Stimulated activated CD8-positive, alpha-beta memory T cell treated with anti-CD3 and anti-CD28 coated beads, Interleukin-15, amount 100 ng/mL, for 24 hours (primary cell): ENCODE measurements at regions not wholly inside any gene's neighbourhood (a gene's known extent, or its start where the extent isn't known, plus 50 kb on each side); places are given as distances from the start of the nearest gene placed in this dataset.
"Not testable (repeated sequence)": the region's sequence is repeated elsewhere in the genome, so short reads cannot be mapped to it uniquely, and the experiment has no call there.

ENCODE experiments used
- DNase-seq: peaks from one replicate; pipeline ENCODE4 v3.0.0-alpha.2; 2020; ENCODE audit warnings: low read depth

DNA sequence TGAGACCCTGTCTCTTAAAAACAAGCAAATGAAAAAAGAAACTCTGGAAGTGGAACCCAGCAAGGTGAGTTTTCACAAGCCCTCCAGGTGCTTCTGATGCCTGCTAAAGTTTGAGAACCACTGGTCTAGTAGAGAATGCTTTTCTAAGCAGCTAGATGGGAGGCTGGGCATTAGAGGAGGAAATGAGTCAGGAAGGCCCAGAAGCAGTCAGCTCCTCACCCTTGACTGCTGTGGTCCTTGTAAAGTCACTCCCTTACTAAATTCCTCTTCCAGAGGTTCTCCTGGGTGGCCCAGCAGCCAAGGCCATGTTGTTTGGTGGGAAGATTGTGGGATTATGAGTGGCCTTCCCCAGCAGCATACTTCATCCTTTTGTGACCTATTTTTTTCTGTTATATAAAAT, 52.0 kb upstream of the FYN start:
- DNase-seq, result no peak

DNA sequence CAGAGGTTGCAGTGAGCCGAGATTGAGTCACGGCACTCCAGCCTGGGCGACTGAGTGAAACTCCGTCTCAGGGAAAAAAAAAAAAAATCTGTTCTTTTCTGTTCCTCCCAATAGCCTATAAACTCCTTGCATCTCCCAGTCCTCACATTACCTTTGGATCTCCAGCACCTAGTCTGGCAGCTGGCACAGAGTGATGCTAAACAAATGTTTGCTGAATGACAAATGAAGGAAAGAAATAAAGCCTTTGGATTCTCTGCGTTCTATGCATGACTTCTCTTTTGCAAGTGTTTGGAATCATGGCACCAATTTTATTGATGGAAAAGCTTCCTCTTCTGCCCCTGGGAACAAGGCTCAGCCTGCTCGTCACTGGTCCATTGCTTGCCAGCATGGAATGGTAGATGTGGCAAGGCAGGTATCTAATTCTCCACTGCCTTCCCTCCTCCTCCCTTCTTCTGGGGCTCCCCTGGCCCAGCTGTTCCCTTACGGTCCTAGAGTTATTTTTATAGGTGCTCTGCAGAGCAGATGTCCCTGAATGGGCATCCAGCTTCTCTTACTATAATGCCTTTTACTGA, 53.6 kb upstream of the FYN start:
- DNase-seq, result no peak

DNA sequence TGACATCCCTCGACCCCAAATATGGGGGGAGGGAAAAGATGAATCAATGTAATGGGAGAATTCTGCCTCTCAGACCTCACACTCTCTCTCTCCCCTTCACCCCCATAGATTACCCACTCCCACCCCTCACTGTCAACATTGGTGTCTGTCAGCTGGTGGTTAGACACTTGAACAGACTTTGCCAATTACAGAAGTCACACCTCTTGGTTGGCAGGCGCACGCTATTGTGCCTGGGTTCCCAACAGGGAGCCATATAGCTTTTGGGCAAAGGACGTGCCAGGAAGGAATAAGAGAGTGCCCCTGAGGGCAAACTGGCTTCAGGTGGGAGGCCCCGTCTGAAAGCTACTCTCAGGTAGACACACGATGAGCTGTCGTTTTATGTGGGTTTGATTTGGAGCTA, 54.1 kb upstream of the FYN start:
- DNase-seq, result no peak

DNA sequence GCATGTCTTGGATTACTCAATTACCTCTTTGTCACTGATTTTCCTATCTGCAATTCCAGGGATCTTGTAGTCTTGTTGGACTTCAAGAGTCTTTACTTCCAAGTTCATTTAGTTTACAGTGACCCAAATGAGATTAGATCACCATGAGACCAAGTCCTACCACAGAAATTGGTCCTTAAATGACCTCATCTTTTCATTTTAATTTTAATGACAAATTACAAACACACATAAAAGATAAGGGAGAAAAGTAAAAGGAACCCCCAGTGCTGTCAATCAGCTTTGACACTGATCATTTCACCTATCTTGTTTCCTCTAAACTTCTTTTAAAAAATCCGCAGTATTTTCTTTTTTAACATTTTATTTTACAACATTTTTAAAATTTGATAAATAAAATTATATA, 54.9 kb upstream of the FYN start:
- DNase-seq, result no peak

DNA sequence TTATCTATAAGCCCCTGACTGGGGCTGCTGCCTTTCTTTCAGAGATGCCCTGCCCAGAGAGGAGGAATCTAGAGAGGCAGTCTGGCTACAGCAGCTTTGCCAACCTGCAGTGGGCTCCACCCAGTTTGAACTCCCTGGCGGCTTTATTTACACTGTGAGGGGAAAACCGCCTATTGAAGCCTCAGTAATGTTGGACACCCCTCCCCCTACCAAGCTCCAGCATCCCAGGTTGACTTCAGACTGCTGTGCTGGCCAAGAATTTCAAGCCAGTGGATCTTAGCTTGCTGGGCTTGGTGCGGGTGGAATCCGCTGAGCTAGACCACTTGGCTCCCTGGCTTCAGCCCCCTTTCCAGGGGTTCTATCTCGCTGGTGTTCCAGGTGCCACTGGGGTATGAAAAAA, 61.4 kb upstream of the FYN start:
- DNase-seq, result not testable (repeated sequence)

GRCh38 chr6:111936718-111937117, 63.5 kb upstream of the FYN start:
- no peak for DNase-seq

DNA sequence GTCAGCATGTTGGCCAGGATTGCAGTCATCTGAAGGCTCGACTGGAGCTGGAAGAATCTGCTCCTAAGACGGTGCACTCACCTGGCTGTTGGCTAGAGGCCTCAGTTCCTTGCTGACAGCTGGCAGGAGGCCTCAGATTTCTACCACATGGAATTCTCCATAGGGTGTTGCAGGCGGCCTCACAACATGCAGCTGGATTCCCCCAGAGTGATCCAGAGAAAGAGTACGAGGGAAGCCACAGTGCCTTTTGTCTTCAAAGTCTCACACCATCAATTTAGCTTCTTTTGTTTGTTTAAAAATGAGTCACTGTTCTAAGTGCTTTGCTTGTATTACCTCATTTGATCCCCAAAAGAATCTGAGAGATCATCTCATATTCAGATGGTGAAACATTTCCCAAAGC, 65.5 kb upstream of the FYN start:
- no peak for DNase-seq

DNA sequence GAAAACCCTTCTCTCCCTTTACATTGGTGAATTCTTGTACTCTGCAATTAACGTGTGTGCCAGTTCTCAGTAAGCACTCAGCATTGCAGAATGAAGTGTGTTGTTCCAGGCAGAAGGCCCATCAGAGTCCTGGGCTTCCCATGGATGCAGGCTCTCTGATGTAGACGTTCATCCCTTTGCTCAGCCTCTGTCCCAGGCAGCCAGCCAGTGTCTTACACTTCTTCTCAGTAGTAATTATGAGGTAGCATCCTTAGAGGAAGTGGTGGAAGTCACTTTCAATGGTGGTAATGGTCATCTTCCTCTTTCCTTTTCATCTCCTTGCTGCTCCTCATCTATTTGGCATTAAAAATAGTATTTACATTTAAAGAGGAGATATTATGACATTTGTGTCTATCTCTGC, 66.7 kb upstream of the FYN start:
- no peak for DNase-seq

- DNase-seq, result no peak
Observed at GRCh38 chr6:111940801-111941200, 67.5 kb upstream of the FYN start.

DNA sequence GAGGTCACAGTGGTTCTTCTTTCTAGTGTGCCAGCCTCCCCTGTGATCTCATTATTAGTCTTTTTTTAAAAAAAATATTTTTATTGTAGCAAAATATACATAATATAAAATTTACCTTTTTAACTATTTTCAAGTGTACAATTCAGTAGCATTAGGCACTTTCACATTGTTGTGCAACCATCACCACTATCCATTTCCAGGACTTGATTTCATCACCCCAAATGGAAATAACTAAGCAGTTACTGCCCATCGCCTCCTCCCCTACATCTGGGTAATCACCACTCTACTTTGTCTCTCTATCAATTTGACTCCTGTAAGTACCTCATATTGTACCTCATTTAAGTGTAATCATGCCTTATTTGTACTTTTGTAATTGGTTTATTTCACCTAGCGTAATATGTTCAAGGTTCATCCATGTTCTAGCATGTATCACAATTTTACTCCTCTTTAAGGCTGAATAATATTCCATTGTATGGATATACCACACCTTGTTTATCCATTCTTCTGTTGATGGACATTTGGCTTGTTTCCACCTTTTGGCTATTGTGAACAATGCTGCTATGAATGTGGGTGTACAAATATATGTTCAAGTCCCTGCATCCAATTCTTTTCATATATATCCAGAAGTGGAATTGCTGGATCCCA, 68.6 kb upstream of the FYN start:
- DNase-seq, result no peak

- DNase-seq, result no peak
Observed at GRCh38 chr6:111942561-111942960, 69.3 kb upstream of the FYN start.

DNA sequence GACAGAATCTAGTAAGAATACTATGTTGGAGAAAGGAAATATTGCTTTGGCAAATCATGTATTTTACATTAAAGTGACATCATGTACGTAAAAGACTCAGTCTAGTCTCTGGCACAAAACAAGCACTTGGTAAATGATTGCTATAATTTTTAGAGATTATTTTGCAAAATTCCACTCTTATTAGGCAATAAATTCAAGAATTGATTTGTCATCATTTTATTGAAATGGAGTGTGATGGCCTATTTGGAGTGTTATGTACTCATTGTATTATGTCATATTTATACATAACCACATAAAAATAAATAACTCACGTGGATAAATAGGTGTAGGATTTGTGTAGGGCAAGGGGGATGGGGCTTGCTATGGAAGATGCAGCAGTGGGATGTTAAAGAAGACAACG, 70.0 kb upstream of the FYN start:
- DNase-seq, result no peak

GRCh38 chr6:111943726-111944125, 70.5 kb upstream of the FYN start:
- no peak for DNase-seq

DNA sequence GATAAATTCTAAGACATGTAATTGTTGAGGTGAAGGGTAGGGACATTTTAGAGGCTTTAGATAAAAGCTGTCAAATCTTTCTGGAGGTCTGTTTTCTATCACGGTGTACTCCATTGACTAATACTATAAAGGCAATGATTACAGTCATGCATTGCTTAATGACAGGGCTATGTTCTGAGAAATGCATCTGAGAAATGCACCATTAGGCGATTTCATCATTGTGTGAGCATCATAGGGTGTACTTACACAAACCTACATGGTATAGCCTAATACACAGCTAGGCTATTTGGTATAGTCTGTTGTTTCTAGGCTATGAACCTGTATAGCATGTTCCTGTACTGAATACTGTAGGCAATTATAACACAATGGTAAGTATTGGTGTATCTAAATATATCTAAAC, 71.3 kb upstream of the FYN start:
- DNase-seq, result no peak

DNA sequence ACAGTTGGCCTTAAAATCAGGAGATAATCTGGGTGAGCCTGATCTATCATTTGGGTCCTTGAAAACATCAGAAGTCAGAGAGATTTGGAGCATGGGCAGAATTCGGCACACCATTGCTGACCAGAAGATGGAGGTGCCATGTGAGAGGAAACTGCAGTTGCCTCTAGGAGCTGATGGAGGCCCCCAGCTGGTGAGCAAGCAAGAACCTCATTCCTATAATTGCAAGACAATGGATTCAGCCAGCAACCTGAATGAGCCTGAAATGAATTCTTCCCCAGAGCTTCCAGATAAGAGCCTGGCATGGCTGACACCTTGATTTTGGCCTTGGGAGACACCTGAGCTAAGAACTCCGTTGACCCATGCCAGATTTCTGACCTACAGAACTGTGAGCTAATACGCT, 76.3 kb upstream of the FYN start:
- no peak for DNase-seq

DNA sequence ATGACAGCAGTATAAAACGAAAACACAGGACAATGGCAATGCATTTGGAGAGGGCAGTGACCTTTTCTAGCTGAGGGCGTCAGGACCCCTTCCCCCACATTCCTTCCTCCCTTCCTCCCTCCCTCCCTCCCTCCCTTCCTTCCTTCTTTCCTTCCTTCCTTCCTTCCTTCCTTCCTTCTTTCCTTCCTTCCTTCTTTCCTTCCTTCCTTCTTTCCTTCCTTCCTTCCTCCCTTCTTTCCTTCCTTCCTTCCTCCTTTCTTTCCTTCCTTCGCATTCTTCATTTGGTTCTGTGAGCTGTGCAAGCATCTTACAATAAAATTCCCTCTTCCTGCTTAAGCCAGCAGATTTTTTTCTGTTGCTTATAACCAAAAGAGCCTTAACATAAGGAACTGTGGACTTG, 76.7 kb upstream of the FYN start:
- DNase-seq, result not testable (repeated sequence)

- no peak for DNase-seq
Observed at GRCh38 chr6:111950661-111951496, 77.6 kb upstream of the FYN start.

DNA sequence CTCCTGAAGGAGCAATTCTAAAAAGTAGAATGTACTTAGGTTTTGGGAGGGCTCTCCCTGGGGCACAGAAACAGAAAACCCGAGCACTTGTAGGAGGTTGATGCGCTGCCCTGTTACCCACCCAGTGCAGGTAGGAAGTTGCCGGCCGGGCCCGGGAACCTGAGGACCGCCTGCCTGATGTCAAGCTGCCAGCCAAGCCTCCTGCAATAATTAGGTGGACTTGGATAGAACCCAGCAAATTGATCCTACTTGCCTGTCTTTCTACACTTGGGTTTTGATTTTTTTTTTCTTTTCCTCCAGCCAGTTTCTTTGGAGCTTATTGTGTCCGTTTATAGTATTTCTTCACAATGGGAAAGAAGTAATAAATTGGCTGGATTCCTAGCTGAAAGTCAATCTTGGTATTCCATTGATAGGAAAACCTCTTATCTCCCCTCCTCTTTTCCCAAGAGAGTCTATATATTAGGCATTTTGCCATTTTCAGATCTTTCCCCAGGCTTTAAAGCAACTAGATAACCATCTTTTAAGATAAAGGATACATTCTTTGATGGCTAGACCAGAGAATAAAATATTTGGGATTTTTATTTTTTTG, 78.3 kb upstream of the FYN start:
- no peak for DNase-seq

DNA sequence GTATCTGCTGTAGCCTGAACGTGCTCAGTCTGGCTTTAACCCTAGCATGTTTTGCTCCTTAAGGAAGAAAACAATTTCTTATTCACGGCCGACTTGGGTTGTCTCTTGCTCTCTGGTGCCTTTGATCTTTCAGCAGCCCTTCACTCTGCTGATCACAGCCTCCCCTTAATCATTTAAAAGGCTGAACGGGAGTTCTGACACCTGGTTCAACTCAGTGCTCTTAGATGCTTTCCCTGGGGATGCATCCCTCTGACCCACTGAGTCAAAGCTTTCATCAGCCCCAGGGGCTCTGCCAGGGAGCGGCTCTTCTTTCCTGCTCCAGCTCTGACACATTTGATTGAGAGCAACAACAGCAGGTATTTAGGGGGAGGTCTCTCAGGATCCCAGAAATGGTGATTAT, 79.0 kb upstream of the FYN start:
- DNase-seq, result no peak

- DNase-seq, result no peak
Observed at GRCh38 chr6:111952821-111953540, 79.7 kb upstream of the FYN start.

DNA sequence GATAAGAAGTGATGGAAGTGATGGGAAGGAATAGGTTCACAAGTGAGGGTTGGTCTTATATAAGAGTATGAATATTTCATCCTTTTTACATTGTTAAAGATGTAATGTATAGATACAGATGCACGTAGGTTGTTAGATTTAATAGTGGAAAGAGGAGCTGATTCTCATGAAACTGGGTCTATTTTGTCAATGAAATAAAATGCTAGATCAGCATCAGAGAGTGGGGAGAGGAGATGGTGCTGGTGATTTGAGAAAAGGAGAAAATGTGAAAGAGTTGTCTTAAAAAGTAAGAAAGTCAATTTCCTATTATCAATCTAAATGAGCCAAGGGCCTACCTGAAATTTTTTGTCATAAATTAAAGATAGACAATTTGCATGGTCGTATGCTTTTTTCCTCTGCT, 82.8 kb upstream of the FYN start:
- DNase-seq, result no peak

DNA sequence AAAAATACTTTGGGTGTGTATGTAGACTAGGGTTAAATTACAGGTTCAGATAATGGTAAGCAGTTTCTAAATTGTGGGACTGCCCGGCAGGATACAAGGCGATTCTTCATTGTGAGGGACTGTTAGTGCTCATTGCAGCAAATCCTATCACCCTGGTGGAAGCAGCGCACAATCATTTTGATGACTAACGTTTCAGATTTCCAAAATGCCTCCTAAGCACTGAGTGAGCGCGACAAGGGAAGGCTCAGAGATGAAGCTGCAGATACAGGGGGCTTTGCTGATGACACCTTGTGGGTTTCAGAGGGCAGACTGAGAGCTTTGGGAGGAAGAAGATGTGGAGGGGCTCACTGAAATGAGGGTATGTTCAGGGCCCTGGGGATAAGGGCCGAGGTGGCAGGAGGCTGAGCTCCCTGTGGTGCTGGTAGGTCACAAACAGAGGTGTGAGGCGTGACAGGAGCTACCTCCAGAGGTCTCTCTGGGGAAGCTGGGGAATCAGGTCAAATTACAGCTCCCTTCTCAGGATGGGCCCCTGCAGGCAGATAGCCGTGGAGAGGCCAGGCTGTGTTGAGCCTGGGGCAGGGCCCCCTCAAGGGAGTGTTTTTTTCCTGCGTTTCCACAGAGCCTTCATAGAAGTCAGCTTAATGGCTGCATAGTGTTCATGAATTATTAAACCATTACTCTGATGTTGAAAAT, 84.5 kb upstream of the FYN start:
- DNase-seq, result no peak
